Tibial nerve (tissue), 4 donors: ENCODE measurements at regions not wholly inside any gene's neighbourhood (a gene's known extent, or its start where the extent isn't known, plus 50 kb on each side); places are given as distances from the start of the nearest gene placed in this dataset.

Source experiments
- DNase-seq, 2 donors: peaks; one replicate each; pipeline ENCODE4 v3.0.0-alpha.2; 2019; ENCODE audit warnings: low spot score in 2 of 2
- H3K27ac ChIP-seq, 4 donors: fragments of 200-600 bp; sonication (generic) in 3 of 4; one replicate each; pipeline ENCODE4 v1.5.1; 2017 to 2019; ENCODE audit warnings: mild to moderate bottlenecking in 1 of 4
- H3K27me3 ChIP-seq, 2 donors: fragments of 200-600 bp; sonication (generic) in 1 of 2; one replicate each; pipeline versions ENCODE4 v1.5.1 to v1.6.0; 2017 to 2019
- H3K36me3 ChIP-seq, 3 donors: fragments of 200-600 bp; sonication (generic); one replicate each; pipeline ENCODE4 v1.5.1; 2018 to 2019
- H3K4me1 ChIP-seq, 4 donors: fragments of 200-600 bp; sonication (generic) in 3 of 4; one replicate each; pipeline ENCODE4 v1.5.1; 2017 to 2019
- H3K4me3 ChIP-seq, 4 donors: fragments of 200-600 bp; sonication (generic) in 3 of 4; one replicate each; pipeline ENCODE4 v1.5.1; 2017 to 2019; ENCODE audit warnings: mild to moderate bottlenecking in 1 of 4, moderate library complexity in 1 of 4
- H3K9me3 ChIP-seq, 4 donors: fragments of 200-600 bp; sonication (generic) in 3 of 4; one replicate each; pipeline ENCODE4 v1.5.1; 2017 to 2019
- CTCF ChIP-seq, 5 experiments: fragments of 200-600 bp in 3 of 5; fragments of 450-650 bp in 2 of 5; sonication (generic) in 3 of 5; IDR thresholded peaks; one replicate each; pipeline ENCODE4 v1.5.1; 2016 to 2019; ENCODE audit warnings: antibody characterized with exemption in 5 of 5, mild to moderate bottlenecking in 3 of 5, moderate library complexity in 2 of 5
- EP300 ChIP-seq, 2 donors: sonication (generic); formaldehyde crosslinking; IDR thresholded peaks; one replicate each; pipeline ENCODE4 v1.6.1; 2017; ENCODE audit warnings: antibody characterized with exemption in 2 of 2, mild to moderate bottlenecking in 1 of 2
- POLR2A ChIP-seq, 2 donors: fragments of 450-650 bp; IDR thresholded peaks; one replicate each; pipeline ENCODE4 v1.6.1; 2017; ENCODE audit warnings: antibody characterized with exemption in 2 of 2, mild to moderate bottlenecking in 2 of 2, moderate library complexity in 2 of 2
- WGBS, 2 donors: methylation state at CpG; one replicate each; pipeline ENCODE4 v1.1.5; 2018; 5-methylcytosine and 5-hydroxymethylcytosine counted together

DNA sequence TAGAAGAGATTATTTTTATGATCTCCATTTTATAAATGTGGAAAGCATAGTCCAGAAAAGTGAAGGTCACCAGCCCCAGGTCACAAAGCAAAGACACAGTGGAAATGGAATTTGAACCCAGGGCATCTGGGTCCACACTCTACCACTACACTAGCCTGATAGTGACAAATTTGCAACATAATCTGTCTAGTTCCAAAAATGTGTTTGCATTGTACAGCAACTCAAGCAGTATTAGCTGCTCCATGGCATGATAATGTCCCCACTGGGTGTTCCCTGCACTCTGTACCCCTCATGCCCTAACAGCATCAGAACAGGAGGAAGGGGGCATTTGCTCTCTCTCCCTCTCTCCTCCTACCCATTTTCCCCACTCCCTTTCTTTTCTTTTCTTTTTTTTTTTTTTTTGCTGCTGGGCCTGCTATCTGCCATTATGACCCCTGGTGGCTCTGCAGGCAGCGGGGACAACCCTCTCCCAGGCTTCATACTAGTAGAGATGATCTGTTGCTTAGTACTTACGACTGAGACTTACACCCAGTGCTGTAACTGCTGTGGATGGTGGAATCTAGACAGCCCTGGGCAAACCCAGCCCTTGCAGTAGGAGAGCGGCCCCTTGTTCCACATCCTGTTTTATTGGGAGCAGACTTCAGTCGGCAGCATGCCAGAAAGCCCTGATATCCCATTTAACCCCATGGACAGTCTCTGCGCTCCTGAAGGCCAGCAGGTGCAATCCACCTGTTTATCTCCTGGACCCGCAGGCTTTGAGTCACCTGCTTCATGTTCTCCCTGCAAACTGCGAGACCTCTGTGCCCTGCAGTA lies 306.3 kb downstream of the SOX9 start:
- TF ChIP-seq EP300 (IDR thresholded peaks at IDR 0.05) (no peak), POLR2A (IDR thresholded peaks at IDR 0.05) (no peak), CTCF (IDR thresholded peaks at IDR 0.05) (no peak)
- WGBS, 2 donors, result 63 to 64% methylated on average over 6 to 7 of the region's 7 CpGs
- no peak for DNase-seq

GRCh38 chr17:72427761-72428109 lies 306.9 kb downstream of the SOX9 start:
- H3K27ac ChIP-seq, result no peak overlapping the region
- H3K4me3 ChIP-seq, result no peak overlapping the region
- H3K36me3 ChIP-seq, result no peaks in the 10 kb centered on the region
- no peaks in the 10 kb centered on the region for H3K9me3 ChIP-seq
- DNase-seq, result no peak
- no peaks in the 10 kb centered on the region for H3K27me3 ChIP-seq
- WGBS, 2 donors, result 87 to 94% methylated on average over 5 of the region's 5 CpGs
- TF ChIP-seq POLR2A (IDR thresholded peaks at IDR 0.05) (no peak), CTCF (IDR thresholded peaks at IDR 0.05) (no peak), EP300 (IDR thresholded peaks at IDR 0.05) (no peak)
- H3K4me1 ChIP-seq, result peaks cover 0 to 22% (median under 1%) of the 10 kb centered on the region in 4 donors

More for the DNA sequence above, 306.3 kb downstream of the SOX9 start:
- H3K4me3 ChIP-seq, result no peak overlapping the region
- H3K27ac ChIP-seq, result no peak overlapping the region
- H3K4me1 ChIP-seq, result peaks cover 0 to 22% (median 4%) of the 10 kb centered on the region in 4 donors
- H3K36me3 ChIP-seq, result no peaks in the 10 kb centered on the region
- no peaks in the 10 kb centered on the region for H3K9me3 ChIP-seq
- H3K27me3 ChIP-seq, result no peaks in the 10 kb centered on the region

GRCh38 chr17:72429066-72429638 lies 308.3 kb downstream of the SOX9 start:
- no peak for DNase-seq
- no peaks in the 10 kb centered on the region for H3K9me3 ChIP-seq
- H3K27me3 ChIP-seq, result no peaks in the 10 kb centered on the region
- H3K4me3 ChIP-seq, result no peak overlapping the region
- H3K36me3 ChIP-seq, result no peaks in the 10 kb centered on the region
- TF ChIP-seq CTCF (IDR thresholded peaks at IDR 0.05), result no peak
- TF ChIP-seq POLR2A (IDR thresholded peaks at IDR 0.05), result no peak
- TF ChIP-seq EP300 (IDR thresholded peaks at IDR 0.05), result no peak
- H3K27ac ChIP-seq, result no peak overlapping the region
- H3K4me1 ChIP-seq, result peaks cover 0 to 24% (median 5%) of the 10 kb centered on the region in 4 donors
- 83 to 88% methylated on average over 4 of the region's 4 CpGs for WGBS, 2 donors

- Histone ChIP-seq H3K9me3 (no peaks in the 10 kb centered on the region), H3K4me1 (peaks cover 0 to 24% (median 5%) of the 10 kb centered on the region in 4 donors), H3K27me3 (no peaks in the 10 kb centered on the region), H3K36me3 (no peaks in the 10 kb centered on the region), H3K27ac (no peak overlapping the region), H3K4me3 (no peak overlapping the region)
- 72 to 84% methylated on average over 17 to 19 of the region's 20 CpGs for WGBS, 2 donors
- TF ChIP-seq EP300 (IDR thresholded peaks at IDR 0.05) (no peak), CTCF (IDR thresholded peaks at IDR 0.05) (no peak), POLR2A (IDR thresholded peaks at IDR 0.05) (no peak)
- DNase-seq, result no peak
Observed at GRCh38 chr17:72430611-72431432, 310.0 kb downstream of the SOX9 start.
